Ecto neural progenitor cell (in vitro differentiated cells): ENCODE measurements at regions not wholly inside any gene's neighbourhood (a gene's known extent, or its start where the extent isn't known, plus 50 kb on each side); places are given as distances from the start of the nearest gene placed in this dataset.

Experiments used
- DNase-seq: peaks from one replicate; pipeline ENCODE4 v3.0.0-alpha.2; 2018; ENCODE audit warnings: low spot score

GRCh38 chr17:13933441-13934276 lies 135.6 kb upstream of the COX10 start:
- no peak for DNase-seq

- no peak for DNase-seq
Measured at GRCh38 chr17:13939222-13939621, 130.1 kb upstream of the COX10 start.

- no peak for DNase-seq
Measured at GRCh38 chr17:13940858-13941665, 128.2 kb upstream of the COX10 start.

- no peak for DNase-seq
Measured at GRCh38 chr17:13941781-13942180, 127.5 kb upstream of the COX10 start.

DNA sequence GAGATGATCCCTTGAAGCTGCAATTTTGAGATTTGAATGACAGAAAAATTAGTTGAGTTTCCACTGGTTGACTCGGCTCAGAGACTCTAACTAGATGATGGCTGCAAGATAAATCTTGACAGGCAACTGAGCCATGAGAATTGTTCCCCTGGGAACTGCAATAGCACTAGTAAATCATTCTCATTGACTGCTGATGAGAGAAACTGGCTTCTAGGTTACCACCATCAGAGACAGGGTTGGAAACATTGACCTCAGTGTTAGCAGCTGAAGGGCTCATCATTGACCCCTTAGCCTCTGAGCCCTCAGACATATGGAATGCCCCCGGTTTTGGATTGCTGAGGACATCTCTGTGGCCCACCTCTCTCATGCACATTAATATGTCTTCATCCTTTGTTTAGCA lies 125.4 kb upstream of the COX10 start:
- DNase-seq: no peak

DNA sequence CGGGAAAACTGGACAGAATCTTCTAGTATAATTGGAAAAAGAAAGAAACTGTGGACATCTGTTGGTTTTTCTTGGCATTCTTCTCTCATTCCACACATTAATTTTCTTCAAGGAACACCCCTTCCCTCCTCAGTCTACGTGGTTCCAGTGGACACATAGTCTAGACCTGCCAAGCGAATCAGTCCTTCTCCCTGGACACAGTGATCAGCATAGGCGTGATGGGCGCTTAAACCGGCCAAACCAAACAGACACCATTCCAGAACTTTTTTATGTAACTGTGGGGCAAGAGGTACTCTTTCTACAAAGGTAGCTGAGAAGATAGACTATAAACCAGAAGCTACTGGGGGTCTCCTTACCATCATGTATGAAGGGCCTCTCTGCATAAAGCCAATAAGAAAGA lies 121.8 kb upstream of the COX10 start:
- no peak for DNase-seq

DNA sequence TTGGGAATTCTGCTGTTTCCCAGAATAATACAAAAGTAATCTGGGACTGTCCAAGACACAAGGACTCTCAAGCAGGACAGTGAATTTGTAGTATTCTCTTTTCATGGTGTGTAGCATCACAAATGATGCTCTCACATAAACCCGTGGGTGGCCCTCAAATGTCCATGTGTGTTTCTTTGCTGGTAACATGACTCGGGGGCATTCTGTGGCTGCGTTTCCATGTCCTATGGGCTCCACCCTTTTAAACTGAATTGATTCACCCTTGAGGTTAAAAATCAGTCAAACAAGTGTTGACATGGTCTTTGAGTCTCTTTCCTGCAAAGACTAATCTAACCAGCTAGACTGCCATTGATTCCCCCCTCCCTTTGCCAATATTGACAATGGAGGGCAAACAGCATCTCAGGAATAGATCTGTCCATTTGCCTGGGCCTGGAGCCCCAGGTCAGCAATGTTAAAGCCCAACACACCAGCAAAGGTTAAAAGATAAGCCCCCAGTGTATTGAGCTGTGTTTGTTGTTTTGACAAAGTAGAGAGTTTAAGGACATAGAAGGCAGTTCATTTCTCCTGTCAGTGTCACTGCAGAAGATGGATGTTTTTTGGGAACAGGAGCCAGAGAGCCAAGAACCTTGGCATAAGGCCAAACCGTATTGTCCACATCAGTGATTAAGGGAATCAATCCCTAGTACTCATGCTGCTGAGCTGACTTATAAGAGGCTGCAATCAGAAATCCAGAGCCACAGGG lies 117.1 kb upstream of the COX10 start:
- DNase-seq: no peak

GRCh38 chr17:13953841-13954240 lies 115.5 kb upstream of the COX10 start:
- no peak for DNase-seq

DNA sequence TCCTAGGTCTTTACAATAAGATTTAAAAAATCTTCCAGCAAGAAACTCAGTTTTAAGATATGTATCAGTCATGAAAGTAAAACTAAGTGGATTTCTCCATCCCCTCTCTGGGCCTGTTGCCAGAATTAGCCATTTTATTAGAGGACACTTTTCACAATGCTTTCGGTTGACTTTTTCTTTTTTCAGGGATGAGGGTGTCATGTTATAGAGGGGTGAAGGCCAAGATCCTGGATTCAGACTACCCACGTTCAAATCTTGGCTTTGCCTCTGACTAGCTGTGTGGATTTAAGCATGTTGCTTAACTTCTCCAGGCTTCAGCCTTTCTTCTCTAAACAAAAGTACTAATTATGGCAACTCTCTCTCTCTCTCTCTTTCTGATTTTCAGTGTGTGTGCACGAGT lies 111.7 kb upstream of the COX10 start:
- DNase-seq: no peak

GRCh38 chr17:13958773-13959172 lies 110.5 kb upstream of the COX10 start:
- DNase-seq: no peak

DNA sequence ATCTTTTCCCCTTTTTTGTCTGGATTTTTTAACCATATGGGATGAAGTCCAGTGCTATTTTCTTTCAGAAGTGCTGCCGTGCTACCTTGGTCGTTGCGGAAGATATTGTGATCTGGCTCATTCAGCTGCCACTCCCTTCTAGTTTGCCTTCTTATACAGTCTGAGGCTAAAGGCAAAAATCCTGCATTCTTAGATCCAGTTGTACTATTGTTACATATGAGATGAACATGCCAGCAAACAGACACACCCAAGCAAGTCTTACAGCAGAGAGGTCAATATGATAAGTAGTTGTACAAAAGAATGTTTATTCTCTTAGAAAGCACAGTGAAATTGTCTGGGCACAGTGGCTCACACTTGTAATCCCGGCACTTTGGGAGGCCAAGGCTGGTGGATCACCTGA lies 108.0 kb upstream of the COX10 start:
- no peak for DNase-seq

- no peak for DNase-seq
Measured at GRCh38 chr17:13962716-13963240, 106.5 kb upstream of the COX10 start.

DNA sequence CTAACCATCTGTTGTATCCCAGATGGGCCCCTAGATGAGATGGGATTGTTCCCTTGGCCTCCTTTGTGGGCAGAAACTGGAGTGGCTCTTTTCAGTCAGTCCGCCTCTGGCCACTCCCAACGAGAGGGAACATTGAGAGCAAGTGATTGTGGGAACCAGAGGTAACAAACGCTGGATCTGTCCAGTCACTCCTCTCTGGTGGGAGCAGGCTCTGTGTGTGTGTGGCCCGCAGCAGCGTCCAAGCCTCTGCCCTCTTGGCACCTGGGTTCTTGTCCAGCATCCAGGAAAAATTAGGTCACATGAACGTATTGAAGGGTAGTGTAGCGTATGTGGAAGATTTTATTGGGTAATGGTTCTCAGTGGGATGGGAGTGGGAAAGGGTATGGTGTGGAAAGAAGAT lies 101.9 kb upstream of the COX10 start:
- DNase-seq: no peak

DNA sequence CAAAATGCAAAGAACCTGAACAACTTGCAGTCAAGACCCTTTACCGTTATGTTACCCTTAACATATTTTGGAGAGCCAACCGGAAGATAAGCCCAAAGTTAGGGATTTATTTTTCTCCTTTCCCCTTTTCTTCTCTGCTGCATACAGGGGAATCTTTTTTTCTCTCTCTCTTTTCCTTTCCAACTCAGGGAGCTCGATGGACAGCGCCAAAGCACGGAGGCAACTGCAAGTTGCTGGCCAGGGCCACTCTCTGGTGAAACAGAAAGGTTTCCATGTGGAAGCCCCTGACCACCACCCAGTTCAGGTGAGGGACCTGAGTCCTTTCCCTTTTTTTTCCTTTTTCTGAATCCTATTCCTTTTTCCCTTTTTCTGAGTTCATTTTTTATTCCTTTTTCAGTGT lies 98.8 kb upstream of the COX10 start:
- no peak for DNase-seq

- DNase-seq: no peak
Measured at GRCh38 chr17:13973960-13974651, 95.2 kb upstream of the COX10 start.

DNA sequence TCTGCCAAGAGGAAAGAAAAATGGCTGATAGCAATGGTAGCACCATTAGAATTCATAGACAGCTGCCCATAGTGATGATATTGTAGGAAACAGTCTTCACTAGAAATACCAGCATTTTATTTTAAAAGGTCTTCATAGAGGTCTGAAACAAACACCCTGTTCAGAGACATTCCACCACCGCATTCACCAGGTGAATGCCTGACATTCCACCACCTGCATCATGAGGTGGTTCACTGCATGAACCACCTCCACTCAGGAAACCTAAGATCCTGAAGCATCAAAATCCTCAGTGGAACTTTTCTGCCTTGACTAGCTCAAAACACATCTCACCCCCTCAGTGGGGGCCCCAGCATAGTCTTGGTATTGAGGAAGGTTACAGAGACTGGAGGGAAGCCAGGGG lies 91.5 kb upstream of the COX10 start:
- DNase-seq: no peak

- DNase-seq: no peak
Measured at GRCh38 chr17:13978478-13978877, 90.8 kb upstream of the COX10 start.

DNA sequence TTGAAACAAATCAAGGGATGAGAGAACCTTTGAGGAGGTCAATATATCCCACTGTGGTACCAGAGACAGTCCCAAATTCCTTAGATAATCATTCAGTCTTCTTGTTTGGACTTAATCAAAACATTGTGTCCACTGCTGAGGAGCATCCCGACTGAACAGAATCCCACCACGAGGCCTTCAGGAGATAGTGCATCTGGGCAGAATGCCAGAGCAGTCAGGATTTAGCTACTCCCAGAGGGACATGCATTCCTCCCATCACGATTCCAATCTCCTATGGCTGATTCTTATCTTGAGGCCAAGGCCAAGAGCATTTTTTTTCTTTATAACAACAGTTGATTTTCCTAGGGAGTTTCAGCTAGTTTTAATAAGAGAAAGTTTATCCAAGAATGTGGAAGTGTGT lies 87.4 kb upstream of the COX10 start:
- DNase-seq: no peak

DNA sequence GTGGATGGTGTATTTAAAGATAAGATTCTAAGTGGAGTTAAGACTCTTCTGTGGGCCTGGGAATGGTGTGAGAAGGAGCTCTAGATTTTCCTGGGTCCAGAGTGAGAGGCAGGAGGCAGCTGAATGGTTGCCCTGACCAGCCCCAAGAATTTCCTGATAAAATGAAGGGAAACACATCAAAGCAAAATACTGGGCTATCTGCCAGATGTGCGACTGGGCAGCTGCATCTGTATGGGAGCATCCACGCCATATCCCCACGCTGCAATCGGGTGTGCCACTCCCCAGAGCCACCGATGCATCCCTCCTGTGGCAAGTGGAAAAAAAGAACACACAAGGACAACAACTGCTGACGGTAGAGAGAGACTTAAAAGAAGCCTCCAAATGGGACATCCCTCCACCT lies 84.3 kb upstream of the COX10 start:
- DNase-seq: peak; percentile 17

GRCh38 chr17:13986855-13987254 lies 82.4 kb upstream of the COX10 start:
- DNase-seq: no peak

GRCh38 chr17:13989138-13989537 lies 80.2 kb upstream of the COX10 start:
- no peak for DNase-seq

GRCh38 chr17:13993106-13993505 lies 76.2 kb upstream of the COX10 start:
- DNase-seq: no peak
